G401 (cell line): ENCODE measurements at regions not wholly inside any gene's neighbourhood (a gene's known extent, or its start where the extent isn't known, plus 50 kb on each side); places are given as distances from the start of the nearest gene placed in this dataset.
A peak's percentile ranks its signal among the peaks of the same experiment; 100 is the strongest.

Experiments used
- DNase-seq: peaks from one replicate; pipeline ENCODE4 v3.0.0-alpha.2; 2015; ENCODE audit warnings: low spot score
- in situ Hi-C: cut with HindIII; loops from 2 replicates; pipeline ENCODE4 v1.10.0; 2016; ENCODE audit warnings: low sequenced_read_pairs, mixed read lengths

DNA sequence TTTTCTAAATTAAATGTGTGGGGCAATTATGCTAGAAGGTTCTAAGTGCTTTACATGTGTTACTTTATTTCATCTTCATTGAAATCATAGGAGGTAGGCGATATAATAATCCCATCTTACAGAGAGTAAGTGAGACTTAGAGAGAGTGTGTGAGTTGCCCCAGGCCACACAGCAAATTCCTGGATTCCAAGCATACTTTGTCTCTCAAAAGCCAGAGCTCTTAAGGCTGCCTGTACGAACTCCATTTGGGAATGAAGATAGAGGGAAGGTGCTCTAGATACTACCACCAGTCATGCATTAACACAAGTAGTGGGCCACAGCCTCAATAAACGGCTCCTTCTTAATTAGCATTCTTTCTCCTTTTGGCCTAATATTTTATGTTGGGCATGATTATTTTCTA, 170.1 kb downstream of the SIPA1L2 start:
- DNase-seq = no peak
- in situ Hi-C loops = no loop called here

DNA sequence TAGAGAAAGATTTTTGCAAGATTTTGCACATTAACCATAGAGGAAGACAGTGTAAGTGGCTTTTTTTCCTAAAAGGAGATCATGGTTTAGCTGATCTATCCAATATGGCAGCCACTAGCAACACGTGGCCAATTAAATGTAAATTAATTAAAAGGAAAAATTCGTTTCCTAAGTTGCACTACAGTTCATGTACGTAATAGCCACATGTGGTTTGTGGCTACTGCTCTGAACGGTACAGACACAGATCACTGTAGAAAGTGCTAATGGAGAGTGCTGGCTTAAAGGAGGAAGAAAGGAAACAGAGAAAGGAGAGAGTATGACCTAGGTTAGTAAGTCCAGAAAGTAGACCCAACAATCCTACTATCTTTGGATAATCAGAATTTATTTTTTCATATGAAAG, 170.8 kb downstream of the SIPA1L2 start:
- no peak for DNase-seq
- in situ Hi-C loops = no loop called here

DNA sequence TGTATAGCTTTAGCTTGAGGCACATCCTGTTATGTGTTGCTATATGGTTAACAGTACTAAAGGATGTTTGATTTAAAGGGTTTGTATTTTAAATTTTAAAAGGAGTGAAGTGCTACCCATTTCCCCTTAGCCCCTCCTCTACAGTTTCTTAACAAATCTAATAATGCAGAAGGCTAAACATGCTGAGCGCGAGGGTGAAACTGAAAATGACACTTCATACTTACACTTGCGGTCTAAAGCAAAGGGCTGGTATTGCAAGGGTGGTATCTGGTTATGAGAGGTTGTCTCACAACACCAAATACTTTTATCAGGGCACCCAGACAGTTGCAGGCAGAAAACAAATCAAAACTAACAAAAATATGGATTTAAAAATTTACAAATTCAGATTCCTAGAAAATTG, 172.3 kb downstream of the SIPA1L2 start:
- in situ Hi-C loops = no loop called here
- DNase-seq = no peak

GRCh38 chr1:232456714-232457113, 173.2 kb downstream of the SIPA1L2 start:
- in situ Hi-C loops = no loop called here
- DNase-seq = no peak

DNA sequence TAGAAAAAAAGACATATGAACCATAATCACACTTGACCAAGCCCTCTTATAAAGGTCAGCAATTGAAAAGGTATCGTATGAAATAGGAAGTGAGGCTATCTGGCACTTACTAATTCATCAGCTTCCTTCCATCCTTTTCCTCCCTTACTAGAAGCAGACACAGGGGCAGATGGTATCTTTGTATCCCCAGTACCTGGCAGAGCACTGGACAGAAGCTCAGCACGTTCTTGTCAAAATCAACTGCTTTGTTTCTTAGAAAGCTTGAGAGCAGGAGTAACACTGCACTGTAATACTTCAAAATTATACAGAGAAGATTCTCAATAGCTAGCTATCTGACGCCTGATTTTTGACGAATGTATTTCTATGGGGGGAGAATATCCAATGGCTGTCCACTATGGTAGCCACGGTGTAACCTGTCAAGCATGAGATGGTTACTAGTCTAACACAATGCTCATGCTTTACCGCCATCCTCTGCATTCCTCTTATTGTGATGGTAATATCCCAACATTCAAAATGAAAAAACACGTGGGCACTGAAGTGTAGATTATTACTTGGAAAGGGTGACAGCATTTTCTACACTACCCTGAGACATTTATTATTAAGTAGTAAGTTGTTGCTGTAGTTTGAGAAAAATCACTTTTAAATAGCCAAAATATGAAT, 175.6 kb downstream of the SIPA1L2 start:
- in situ Hi-C loops = no loop called here
- DNase-seq = no peak

DNA sequence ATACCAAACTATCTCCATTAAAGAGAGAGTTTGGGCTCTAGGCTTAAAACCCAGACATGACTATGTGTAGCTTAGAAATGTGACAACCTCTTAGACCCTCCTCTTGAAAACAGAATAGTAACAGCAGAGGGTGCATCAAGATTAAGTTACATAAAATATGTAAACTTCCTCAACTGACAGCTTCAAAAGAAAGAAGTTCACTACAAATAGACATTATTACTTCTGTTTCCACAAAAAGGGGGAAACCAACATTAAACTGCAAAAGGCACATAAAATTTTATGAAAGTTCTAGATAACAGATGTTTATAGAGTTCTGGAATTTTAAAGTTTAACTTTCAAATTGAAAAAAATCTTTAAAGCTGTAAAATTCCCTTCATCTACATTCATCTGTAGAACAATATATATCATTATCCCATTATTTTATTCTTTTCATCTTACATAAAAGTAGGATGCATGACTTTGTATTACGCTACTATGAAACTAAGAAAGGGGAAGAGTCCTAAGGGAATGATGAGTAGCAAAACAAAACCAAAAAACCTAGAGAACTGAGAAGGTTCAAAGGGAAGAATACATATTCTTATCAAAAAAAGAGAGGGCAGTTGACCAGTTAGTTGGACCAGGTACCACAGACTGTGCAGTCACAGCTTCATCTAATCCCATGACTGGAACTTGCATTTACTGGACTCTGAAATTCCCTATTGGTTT, 177.0 kb downstream of the SIPA1L2 start:
- DNase-seq = no peak
- in situ Hi-C loops = no loop called here

GRCh38 chr1:232452117-232452516, 177.8 kb downstream of the SIPA1L2 start:
- DNase-seq = no peak
- in situ Hi-C loops = no loop called here

DNA sequence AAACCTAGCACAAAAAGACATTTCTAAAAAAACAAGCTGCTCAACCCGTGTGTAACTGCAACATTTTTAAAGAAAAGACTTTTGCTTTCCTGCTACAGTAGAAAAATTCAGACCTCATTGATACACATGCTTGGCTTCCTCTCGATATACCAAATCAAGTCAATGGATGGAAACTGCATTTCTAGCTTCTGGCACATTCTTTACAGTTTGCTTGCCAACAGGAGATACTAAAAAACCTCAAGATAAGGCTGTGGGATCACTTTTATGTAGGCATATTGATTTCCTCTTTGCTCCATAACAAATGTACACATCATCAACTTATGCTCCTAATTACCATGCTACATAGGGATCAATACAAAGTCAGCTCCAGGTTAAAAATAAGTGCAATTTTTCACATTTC, 178.4 kb downstream of the SIPA1L2 start:
- in situ Hi-C loops = no loop called here
- no peak for DNase-seq

GRCh38 chr1:232450615-232451014, 179.3 kb downstream of the SIPA1L2 start:
- DNase-seq = no peak

DNA sequence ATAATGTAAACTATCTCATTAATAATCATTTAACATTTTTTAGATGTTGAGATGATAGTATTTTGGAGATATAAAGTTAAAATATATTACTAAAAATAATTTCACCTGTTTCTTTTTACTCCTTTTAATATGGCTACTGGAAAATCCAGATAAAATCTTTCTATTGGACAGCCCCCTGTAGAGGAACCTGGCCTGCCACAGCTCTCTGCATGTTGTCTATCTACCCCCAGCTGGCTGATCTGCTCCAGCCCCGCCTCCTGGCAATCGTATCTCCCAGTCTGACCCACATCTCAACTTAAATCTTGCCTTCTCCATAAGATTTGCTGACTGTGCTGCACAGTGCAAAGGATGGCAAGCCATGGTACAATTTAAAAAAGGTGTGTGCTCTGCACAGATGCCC, 182.8 kb downstream of the SIPA1L2 start:
- DNase-seq = no peak
- in situ Hi-C loops = no loop called here

More at GRCh38 chr1:232450615-232451014, 179.3 kb downstream of the SIPA1L2 start:
- in situ Hi-C loops = no loop called here

DNA sequence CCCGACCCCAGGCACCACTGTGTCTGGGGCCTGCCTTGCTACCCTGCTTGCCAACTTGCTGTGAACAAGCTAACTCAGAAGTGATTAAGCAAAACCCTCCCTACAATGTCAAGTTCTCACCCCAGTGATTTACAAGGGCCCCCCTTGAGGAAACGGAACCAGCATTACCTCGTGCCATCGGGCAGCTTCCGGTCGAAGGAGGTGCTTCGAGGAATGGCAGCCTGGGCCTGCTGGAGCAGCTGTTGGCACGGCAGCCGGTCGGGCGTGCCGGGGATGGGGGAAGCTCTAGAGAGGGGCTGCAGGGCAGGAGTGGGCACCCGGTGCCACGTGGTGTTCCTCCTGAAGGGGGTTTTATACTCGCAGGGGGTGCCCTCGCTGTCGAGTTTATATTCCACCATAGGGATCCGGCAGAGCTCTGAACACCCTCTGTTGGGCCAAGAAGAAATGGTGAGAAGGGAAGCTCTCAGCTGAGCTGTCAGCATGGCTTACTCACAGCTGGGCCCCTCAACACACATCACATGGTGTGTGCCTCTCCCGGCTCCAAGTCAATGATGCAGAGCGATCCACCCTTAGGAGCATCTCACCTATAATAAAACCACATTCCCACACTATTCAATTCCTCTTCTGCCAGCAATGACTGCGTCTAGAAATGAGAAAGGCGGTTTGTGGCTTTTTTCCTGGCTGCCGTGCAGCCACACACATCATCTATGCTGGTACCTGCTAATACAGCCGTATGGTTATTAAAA, 184.4 kb downstream of the SIPA1L2 start:
- DNase-seq = no peak
- in situ Hi-C loops = no loop called here

- in situ Hi-C loops = no loop called here
- no peak for DNase-seq
Measured at GRCh38 chr1:232443372-232443771, 186.6 kb downstream of the SIPA1L2 start.

DNA sequence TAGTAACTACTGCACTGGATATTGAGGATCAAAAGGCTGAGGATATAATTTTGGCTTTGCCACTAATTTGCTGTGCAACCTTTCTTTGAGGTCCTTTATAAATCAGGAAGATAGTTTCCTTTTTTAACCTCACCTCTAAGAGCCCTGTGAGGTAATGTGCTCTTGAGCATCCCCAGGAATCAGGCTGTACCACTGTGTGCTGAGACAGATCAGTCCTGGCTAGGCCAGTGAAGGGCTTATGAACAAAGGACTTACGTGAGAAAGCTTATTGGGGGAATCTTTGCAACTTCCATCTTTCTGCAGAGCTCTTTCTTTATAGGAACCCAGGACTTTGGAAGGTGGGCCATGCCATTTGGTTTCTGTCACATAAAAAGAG, 188.9 kb downstream of the SIPA1L2 start:
- in situ Hi-C loops = no loop called here
- DNase-seq = no peak

- no peak for DNase-seq
- in situ Hi-C loops = no loop called here
Measured at GRCh38 chr1:232440325-232441035, 189.5 kb downstream of the SIPA1L2 start.

DNA sequence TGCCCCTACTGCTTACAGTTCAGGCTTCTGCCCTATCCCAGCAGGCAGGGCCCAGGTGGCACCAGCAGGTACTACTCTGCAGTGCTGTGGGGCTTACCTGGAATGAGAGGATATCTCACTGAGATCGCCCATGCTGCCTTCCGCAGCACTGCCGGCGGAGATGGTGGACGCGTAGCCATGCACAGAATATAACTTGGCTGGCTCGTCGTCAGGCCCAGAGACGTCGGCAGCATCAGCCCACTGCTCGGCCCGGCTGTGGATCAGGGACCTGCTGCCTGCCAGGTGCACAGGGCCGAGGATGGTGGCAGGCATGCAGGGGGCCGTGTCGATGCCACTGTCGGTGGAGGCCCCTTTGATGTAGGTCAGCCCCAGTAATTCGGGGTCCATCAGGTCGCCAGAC, 190.9 kb downstream of the SIPA1L2 start:
- no peak for DNase-seq
- in situ Hi-C loops = no loop called here

- in situ Hi-C loops = no loop called here
- no peak for DNase-seq
Measured at GRCh38 chr1:232438476-232438875, 191.5 kb downstream of the SIPA1L2 start.

DNA sequence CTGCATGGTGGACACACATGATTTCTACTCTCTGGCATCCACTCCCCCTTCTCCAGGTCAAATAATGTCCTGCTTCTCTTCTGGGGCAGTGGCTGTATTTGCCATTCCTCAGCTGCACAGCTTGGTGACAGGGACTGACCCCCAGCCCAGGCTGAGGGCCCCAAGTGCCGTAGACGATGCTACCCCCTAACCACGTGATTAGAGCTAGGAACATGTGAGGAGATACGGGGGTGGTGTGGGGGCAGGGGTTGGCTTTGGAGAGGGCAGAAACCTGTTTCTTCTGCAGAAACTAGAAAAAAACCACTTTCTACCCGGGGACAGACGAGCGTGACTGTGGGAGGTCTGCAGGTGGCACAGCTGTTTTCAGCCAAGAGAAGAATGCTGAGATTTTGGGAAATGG, 192.4 kb downstream of the SIPA1L2 start:
- DNase-seq = no peak
- in situ Hi-C loops = no loop called here

DNA sequence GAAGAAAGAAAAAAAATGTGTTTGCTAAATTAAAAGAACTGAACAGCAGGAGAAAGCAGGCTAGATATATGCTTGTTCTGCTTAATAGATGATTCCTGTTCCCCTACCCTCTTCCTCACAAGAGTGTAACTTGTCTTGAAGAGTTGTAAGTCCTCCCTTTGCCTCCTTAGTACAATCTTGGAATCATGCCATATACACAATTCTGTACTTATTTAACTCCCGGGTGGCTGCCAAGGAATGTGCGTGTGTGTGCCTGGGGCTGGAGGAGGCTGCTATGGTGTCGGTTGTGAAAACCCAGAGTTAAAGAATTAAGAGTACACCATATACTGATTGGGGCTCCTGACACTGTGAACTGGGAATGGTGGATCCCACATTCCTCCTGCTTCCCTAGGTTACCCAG, 194.2 kb downstream of the SIPA1L2 start:
- in situ Hi-C loops = no loop called here
- DNase-seq = no peak

GRCh38 chr1:232432313-232432712, 197.6 kb downstream of the SIPA1L2 start:
- in situ Hi-C loops = no loop called here
- peak; percentile 6 for DNase-seq

- in situ Hi-C loops = no loop called here
- no peak for DNase-seq
Measured at GRCh38 chr1:232431748-232432147, 198.2 kb downstream of the SIPA1L2 start.
